ENCODE measurements at regions not wholly inside any gene's neighbourhood (a gene's known extent, or its start where the extent isn't known, plus 50 kb on each side); places are given as distances from the start of the nearest gene placed in this dataset.

DNA sequence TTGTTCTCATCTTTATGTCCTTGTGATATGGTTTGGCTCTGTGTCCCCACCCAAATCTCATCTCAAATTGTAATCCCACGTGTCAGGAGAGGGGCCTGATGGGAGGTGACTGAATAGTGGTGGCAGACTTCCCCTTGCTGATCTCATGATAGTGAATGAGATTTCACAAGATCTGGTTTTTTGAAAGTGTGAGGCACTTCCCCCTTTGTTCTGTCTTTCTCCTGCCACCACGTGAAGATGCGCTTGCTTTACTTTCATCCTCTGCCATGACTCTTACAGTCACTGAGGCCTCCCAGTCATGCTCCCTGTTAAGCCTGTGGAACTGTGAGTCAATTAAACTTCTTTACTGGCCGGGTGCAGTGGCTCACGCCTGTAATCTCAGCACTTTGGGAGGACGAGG, 161.0 kb downstream of the HERPUD2 start:
- Histone ChIP-seq H3K4me3 (ENCODE audit: low read length in 3 of 3) (no peak overlapping the region), H3K27ac (ENCODE audit: low read depth in 2 of 2, low read length in 2 of 2) (no peak overlapping the region), H3K9ac (ENCODE audit: low read length in 3 of 3) (no peak overlapping the region), H3K9me3 (ENCODE audit: control insufficient read depth in 2 of 3, insufficient read depth in 1 of 3, low read length in 3 of 3) (no peaks in the 10 kb centered on the region), H3K36me3 (ENCODE audit: control insufficient read depth in 2 of 3, insufficient read depth in 3 of 3, low read length in 3 of 3) (no peaks in the 10 kb centered on the region), H3K4me1 (ENCODE audit: control insufficient read depth in 2 of 3, insufficient read depth in 2 of 3, low read depth in 1 of 3, low read length in 3 of 3) (no peaks in the 10 kb centered on the region), H3K27me3 (ENCODE audit: control insufficient read depth, insufficient read depth, low read length) (no peaks in the 10 kb centered on the region)
- DNase-seq (no peak), FAIRE-seq (no peak)
- intact Hi-C loops (cut with DNase I), result no loop called here
- TF ChIP-seq CTCF (IDR thresholded peaks at IDR 0.05; ENCODE audit: borderline replicate concordance, extremely low read depth, insufficient read depth), result no peak

GRCh38 chr7:35530124-35531109, 164.5 kb downstream of the HERPUD2 start:
- H3K9ac ChIP-seq (ENCODE audit: low read length in 3 of 3), result no peak overlapping the region
- no peaks in the 10 kb centered on the region for H3K4me1 ChIP-seq (ENCODE audit: control insufficient read depth in 2 of 3, insufficient read depth in 2 of 3, low read depth in 1 of 3, low read length in 3 of 3)
- FAIRE-seq, result no peak
- no peak for TF ChIP-seq CTCF (IDR thresholded peaks at IDR 0.05; ENCODE audit: borderline replicate concordance, extremely low read depth, insufficient read depth)
- H3K4me3 ChIP-seq (ENCODE audit: low read length in 3 of 3), result no peak overlapping the region
- no peaks in the 10 kb centered on the region for H3K36me3 ChIP-seq (ENCODE audit: control insufficient read depth in 2 of 3, insufficient read depth in 3 of 3, low read length in 3 of 3)
- no peak overlapping the region for H3K27ac ChIP-seq (ENCODE audit: low read depth in 2 of 2, low read length in 2 of 2)
- H3K27me3 ChIP-seq (ENCODE audit: control insufficient read depth, insufficient read depth, low read length), result no peaks in the 10 kb centered on the region
- intact Hi-C loops (cut with DNase I), result no loop called here
- no peaks in the 10 kb centered on the region for H3K9me3 ChIP-seq (ENCODE audit: control insufficient read depth in 2 of 3, insufficient read depth in 1 of 3, low read length in 3 of 3)
- no peak for DNase-seq

DNA sequence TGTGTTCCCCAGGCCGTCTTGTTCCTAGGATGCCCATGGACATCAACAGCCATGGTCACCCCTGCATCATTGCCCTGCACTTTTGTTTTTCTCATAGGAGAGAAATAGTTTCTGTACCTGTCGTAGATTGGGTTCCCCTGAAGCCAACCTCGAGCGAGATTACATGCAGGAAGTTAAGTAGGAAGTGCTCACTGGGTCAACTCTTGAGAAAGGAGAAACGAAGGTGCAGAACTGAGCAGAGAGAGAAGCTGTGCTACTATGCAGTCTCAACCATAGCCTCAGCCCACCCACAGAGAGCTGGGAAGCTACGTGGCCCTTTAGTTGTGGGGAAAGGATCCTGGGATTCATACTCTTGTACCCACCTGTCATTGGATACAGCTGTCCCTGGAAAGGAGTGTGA, 165.2 kb downstream of the HERPUD2 start:
- Histone ChIP-seq H3K9ac (ENCODE audit: low read length in 3 of 3) (no peak overlapping the region), H3K27me3 (ENCODE audit: control insufficient read depth, insufficient read depth, low read length) (no peaks in the 10 kb centered on the region), H3K27ac (ENCODE audit: low read depth in 2 of 2, low read length in 2 of 2) (no peak overlapping the region), H3K36me3 (ENCODE audit: control insufficient read depth in 2 of 3, insufficient read depth in 3 of 3, low read length in 3 of 3) (no peaks in the 10 kb centered on the region), H3K9me3 (ENCODE audit: control insufficient read depth in 2 of 3, insufficient read depth in 1 of 3, low read length in 3 of 3) (no peaks in the 10 kb centered on the region), H3K4me3 (ENCODE audit: low read length in 3 of 3) (no peak overlapping the region), H3K4me1 (ENCODE audit: control insufficient read depth in 2 of 3, insufficient read depth in 2 of 3, low read depth in 1 of 3, low read length in 3 of 3) (no peaks in the 10 kb centered on the region)
- intact Hi-C loops (cut with DNase I), result no loop called here
- no peak for DNase-seq
- no peak for TF ChIP-seq CTCF (IDR thresholded peaks at IDR 0.05; ENCODE audit: borderline replicate concordance, extremely low read depth, insufficient read depth)
- FAIRE-seq, result no peak
